GM12891 (cell line): ENCODE measurements at regions not wholly inside any gene's neighbourhood (a gene's known extent, or its start where the extent isn't known, plus 50 kb on each side); places are given as distances from the start of the nearest gene placed in this dataset.

ENCODE experiments used
- POLR2A ChIP-seq: IDR thresholded peaks from 2 replicates; pipeline ENCODE4 v1.6.1; 2011; ENCODE audit warnings: low read depth, low read length, control low read depth
- POLR2AphosphoS5 ChIP-seq: IDR thresholded peaks from 2 replicates; pipeline ENCODE4 v1.6.1; 2011; ENCODE audit warnings: low read depth, low read length, control low read depth
- SPI1 ChIP-seq: IDR thresholded peaks from 2 replicates; pipeline ENCODE4 v1.6.1; 2011; ENCODE audit warnings: low read depth, low read length, control low read depth
- TAF1 ChIP-seq: IDR thresholded peaks from 2 replicates; pipeline ENCODE4 v1.6.1; 2011; ENCODE audit warnings: low read depth, low read length, control low read depth

- TF ChIP-seq POLR2AphosphoS5 (no peak), POLR2A (no peak), SPI1 (no peak), TAF1 (no peak)
These were observed 1598.1 kb downstream of the FAM181B start for GRCh38 chr11:81135570-81135969.
